HCT116 (cell line): ENCODE measurements at regions not wholly inside any gene's neighbourhood (a gene's known extent, or its start where the extent isn't known, plus 50 kb on each side); places are given as distances from the start of the nearest gene placed in this dataset.

Source experiments
- ATAC-seq: fragments of 200-7000 bp; cut with Tn5 transposase; 2 replicates; pipeline ENCODE4 v1.9.1; 2020; ENCODE audit warnings: mild to moderate bottlenecking, moderate library complexity
- BruUV-seq: library from RNA; stranded (reverse); fragments of 400-500 nt; replicated peaks from 2 replicates; lab custom pipeline; 2021; lab: Mats Ljungman, UMichigan
- CTCF ChIA-PET: fragments of 300-600 bp; sonication (Branson Sonifier 250); formaldehyde crosslinking; loops from one replicate; lab custom pipeline; 2021; ENCODE audit warnings: antibody characterized with exemption; lab: Charles Lee
- POLR2A ChIA-PET: fragments of 300-600, 350-600 bp; sonication (Branson Sonifier 250); formaldehyde crosslinking; loops from one replicate; lab custom pipeline; 2021; ENCODE audit warnings: antibody characterized with exemption; lab: Charles Lee
- RAD21 ChIA-PET, 2 experiments: fragments of 300-600 bp; sonication (Branson Sonifier 250); formaldehyde crosslinking; loops; one replicate each; lab custom pipeline; 2023; ENCODE audit warnings: low total read pairs in 2 of 2; ENCODE audit not compliant: uncharacterized antibody in 2 of 2, unreplicated experiment in 2 of 2, low non-redundant PET in 1 of 2; lab: Charles Lee
- DNase-seq: peaks from one replicate; pipeline ENCODE4 v3.0.0-alpha.2; 2010; ENCODE audit warnings: low read depth, low spot score
- H2AFZ ChIP-seq: fragments of 200-600 bp; shearing (Covaris generic), sonication (generic); 2 replicates; pipeline ENCODE4 v1.6.1; 2017; ENCODE audit warnings: low read depth, mixed run types, mixed read lengths, antibody characterized with exemption, low read length; ENCODE audit not compliant: poor library complexity, severe bottlenecking
- H3K27ac ChIP-seq: 2 replicates; pipeline ENCODE4 v1.5.1; 2012; ENCODE audit warnings: low read depth, low read length
- H3K27me3 ChIP-seq: fragments of 200-600 bp; sonication (generic); 2 replicates; pipeline ENCODE4 v1.6.1; 2016; ENCODE audit warnings: mixed run types, low read length, mixed read lengths; ENCODE audit not compliant: insufficient read depth
- H3K36me3 ChIP-seq, 2 experiments: fragments of 200-500 bp in 1 of 2; fragments of 200-600 bp in 1 of 2; sonication (Bioruptor generic) in 1 of 2; sonication (generic) in 1 of 2; 2 replicates each; pipeline versions ENCODE4 v1.5.1 to v1.6.1; 2014 to 2016; ENCODE audit warnings: low read length in 2 of 2, inconsistent platforms in 1 of 2, mixed read lengths in 1 of 2, mixed run types in 1 of 2; ENCODE audit not compliant: insufficient read depth in 2 of 2, control insufficient read depth in 1 of 2
- H3K4me1 ChIP-seq, 2 experiments: fragments of 200-600 bp in 1 of 2; sonication (generic) in 1 of 2; 2 replicates each; pipeline versions ENCODE4 v1.5.1 to v1.6.1; 2012 to 2017; ENCODE audit warnings: low read length in 2 of 2, inconsistent platforms in 1 of 2, mild to moderate bottlenecking in 1 of 2, mixed read lengths in 1 of 2, mixed run types in 1 of 2, moderate library complexity in 1 of 2; ENCODE audit not compliant: insufficient read depth in 2 of 2, control insufficient read depth in 1 of 2
- H3K4me2 ChIP-seq: fragments of 200-600 bp; sonication (generic); 2 replicates; pipeline ENCODE4 v1.6.1; 2017; ENCODE audit warnings: mixed run types, low read length, mixed read lengths
- H3K4me3 ChIP-seq, 2 experiments: fragments of 200-600 bp in 1 of 2; sonication (generic) in 1 of 2; replicated peaks in 1 of 2; 2 replicates each; pipeline ENCODE4 v1.5.1; 2011 to 2016; ENCODE audit warnings: low read length in 2 of 2, control low read depth in 1 of 2, low read depth in 1 of 2, mild to moderate bottlenecking in 1 of 2, mixed read lengths in 1 of 2, mixed run types in 1 of 2
- H3K79me2 ChIP-seq: fragments of 200-600 bp; sonication (generic); 2 replicates; pipeline ENCODE4 v1.6.1; 2017; ENCODE audit warnings: mild to moderate bottlenecking, mixed run types, low read length, moderate library complexity, mixed read lengths; ENCODE audit not compliant: insufficient read depth
- H3K9ac ChIP-seq: fragments of 200-600 bp; sonication (generic); 2 replicates; pipeline ENCODE4 v1.6.1; 2016; ENCODE audit warnings: low read length, mixed read lengths
- H3K9me2 ChIP-seq: fragments of 200-600 bp; sonication (generic), shearing (Covaris generic); 2 replicates; pipeline ENCODE4 v1.6.1; 2017; ENCODE audit warnings: mixed run types, mild to moderate bottlenecking, moderate library complexity; ENCODE audit not compliant: insufficient read depth
- H3K9me3 ChIP-seq, 2 experiments: fragments of 200-500 bp in 1 of 2; fragments of 200-600 bp in 1 of 2; sonication (Bioruptor generic) in 1 of 2; sonication (generic) in 1 of 2; 2 replicates each; pipeline ENCODE4 v1.6.1; 2014 to 2017; ENCODE audit warnings: low read length in 2 of 2, mixed read lengths in 2 of 2, inconsistent platforms in 1 of 2, low read depth in 1 of 2, mild to moderate bottlenecking in 1 of 2, mixed run types in 1 of 2, moderate library complexity in 1 of 2; ENCODE audit not compliant: control insufficient read depth in 1 of 2, insufficient read depth in 1 of 2
- H4K20me1 ChIP-seq: fragments of 200-600 bp; sonication (generic), shearing (Covaris generic); 2 replicates; pipeline ENCODE4 v1.6.1; 2017; ENCODE audit warnings: mixed run types, mild to moderate bottlenecking, moderate library complexity; ENCODE audit not compliant: insufficient read depth
- CEBPB ChIP-seq: IDR thresholded peaks from 2 replicates; pipeline ENCODE4 v1.6.1; 2012; ENCODE audit warnings: low read depth
- EGR1 ChIP-seq: IDR thresholded peaks from 2 replicates; pipeline ENCODE4 v1.6.1; 2012; ENCODE audit warnings: low read depth
- EZH2 ChIP-seq: fragments of 200-600 bp; sonication (generic); IDR thresholded peaks from 2 replicates; pipeline ENCODE4 v1.6.1; 2017; ENCODE audit warnings: antibody characterized with exemption, mixed run types
- SIN3A ChIP-seq: IDR thresholded peaks from 2 replicates; pipeline ENCODE4 v1.6.1; 2012; ENCODE audit warnings: low read depth
- SP1 ChIP-seq: IDR thresholded peaks from 2 replicates; pipeline ENCODE4 v1.6.1; 2012; ENCODE audit warnings: low read depth
- intact Hi-C: fragments of 100-400 bp; cut with micrococcal nuclease; formaldehyde crosslinking; loops from 2 replicates; pipeline ENCODE4 v1.10.0; 2022
- TF ChIP-seq, protein P1 (sequence below), 3 experiments: fragments of 200-600 bp in 1 of 3; sonication (generic) in 1 of 3; IDR thresholded peaks in 2 of 3; conservative IDR thresholded peaks in 1 of 3; 2 replicates each; pipeline ENCODE4 v1.5.1; 2012 to 2017; ENCODE audit warnings: low read depth in 2 of 3, low read length in 2 of 3, antibody characterized with exemption in 1 of 3, borderline replicate concordance in 1 of 3, control low read depth in 1 of 3, mild to moderate bottlenecking in 1 of 3, mixed read lengths in 1 of 3, mixed run types in 1 of 3, moderate library complexity in 1 of 3; ENCODE audit not compliant: insufficient read depth in 1 of 3
- TF ChIP-seq, protein P2 (sequence below): IDR thresholded peaks from 2 replicates; pipeline ENCODE4 v1.6.1; 2012
- TF ChIP-seq, protein P3 (sequence below): IDR thresholded peaks from 2 replicates; pipeline ENCODE4 v1.6.1; 2012; ENCODE audit warnings: low read depth

DNA sequence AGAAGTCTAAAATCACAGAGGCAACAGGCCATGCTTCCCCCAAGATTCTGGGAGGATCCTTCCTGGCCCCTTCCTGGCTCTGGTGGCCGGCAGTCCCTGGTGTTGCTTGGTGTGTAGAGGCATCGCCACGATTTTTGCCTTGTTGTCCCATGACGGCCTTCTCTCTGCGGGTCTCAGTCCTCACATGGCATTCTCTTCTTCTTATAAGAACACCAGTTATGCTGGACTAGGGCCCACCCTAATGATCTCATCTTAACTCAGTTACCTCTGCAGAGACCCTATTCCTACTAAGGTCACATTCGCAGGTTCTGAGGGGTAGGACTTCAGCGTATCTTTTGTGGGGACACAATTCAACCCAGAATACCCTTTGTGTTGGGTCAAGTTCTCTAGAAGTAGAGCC lies 168.0 kb downstream of the LINC00237 start:
- intact Hi-C loops, result no loop called here
- H2AFZ ChIP-seq, result no peak overlapping the region
- no peaks in the 10 kb centered on the region for H3K9me2 ChIP-seq
- ChIA-PET POLR2A (no interaction called here), CTCF (no interaction called here), RAD21 (no interaction called here)
- no peak for ATAC-seq
- no TSS peak for BruUV-seq
- no peak overlapping the region for H3K9ac ChIP-seq
- no peaks in the 10 kb centered on the region for H3K36me3 ChIP-seq
- no peak overlapping the region for H3K4me3 ChIP-seq
- no peaks in the 10 kb centered on the region for H3K9me3 ChIP-seq
- no peaks in the 10 kb centered on the region for H3K79me2 ChIP-seq
- no peak overlapping the region for H3K27ac ChIP-seq
- no peaks in the 10 kb centered on the region for H3K4me1 ChIP-seq
- DNase-seq, result no peak
- H3K27me3 ChIP-seq, result peaks cover 26% of the 10 kb centered on the region
- H3K4me2 ChIP-seq, result no peak overlapping the region
- H4K20me1 ChIP-seq, result no peaks in the 10 kb centered on the region
- TF ChIP-seq CEBPB (no peak), EGR1 (no peak), EZH2 (no peak), SP1 (no peak)
- TF ChIP-seq, protein P1, sequence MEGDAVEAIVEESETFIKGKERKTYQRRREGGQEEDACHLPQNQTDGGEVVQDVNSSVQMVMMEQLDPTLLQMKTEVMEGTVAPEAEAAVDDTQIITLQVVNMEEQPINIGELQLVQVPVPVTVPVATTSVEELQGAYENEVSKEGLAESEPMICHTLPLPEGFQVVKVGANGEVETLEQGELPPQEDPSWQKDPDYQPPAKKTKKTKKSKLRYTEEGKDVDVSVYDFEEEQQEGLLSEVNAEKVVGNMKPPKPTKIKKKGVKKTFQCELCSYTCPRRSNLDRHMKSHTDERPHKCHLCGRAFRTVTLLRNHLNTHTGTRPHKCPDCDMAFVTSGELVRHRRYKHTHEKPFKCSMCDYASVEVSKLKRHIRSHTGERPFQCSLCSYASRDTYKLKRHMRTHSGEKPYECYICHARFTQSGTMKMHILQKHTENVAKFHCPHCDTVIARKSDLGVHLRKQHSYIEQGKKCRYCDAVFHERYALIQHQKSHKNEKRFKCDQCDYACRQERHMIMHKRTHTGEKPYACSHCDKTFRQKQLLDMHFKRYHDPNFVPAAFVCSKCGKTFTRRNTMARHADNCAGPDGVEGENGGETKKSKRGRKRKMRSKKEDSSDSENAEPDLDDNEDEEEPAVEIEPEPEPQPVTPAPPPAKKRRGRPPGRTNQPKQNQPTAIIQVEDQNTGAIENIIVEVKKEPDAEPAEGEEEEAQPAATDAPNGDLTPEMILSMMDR (IDR thresholded peaks at IDR 0.05 in 2 of 3, conservative IDR thresholded peaks at IDR 0.05 in 1 of 3; ENCODE audit: borderline replicate concordance in 1 of 3, insufficient read depth in 1 of 3, low read depth in 2 of 3, low read length in 2 of 3), result no peak

DNA sequence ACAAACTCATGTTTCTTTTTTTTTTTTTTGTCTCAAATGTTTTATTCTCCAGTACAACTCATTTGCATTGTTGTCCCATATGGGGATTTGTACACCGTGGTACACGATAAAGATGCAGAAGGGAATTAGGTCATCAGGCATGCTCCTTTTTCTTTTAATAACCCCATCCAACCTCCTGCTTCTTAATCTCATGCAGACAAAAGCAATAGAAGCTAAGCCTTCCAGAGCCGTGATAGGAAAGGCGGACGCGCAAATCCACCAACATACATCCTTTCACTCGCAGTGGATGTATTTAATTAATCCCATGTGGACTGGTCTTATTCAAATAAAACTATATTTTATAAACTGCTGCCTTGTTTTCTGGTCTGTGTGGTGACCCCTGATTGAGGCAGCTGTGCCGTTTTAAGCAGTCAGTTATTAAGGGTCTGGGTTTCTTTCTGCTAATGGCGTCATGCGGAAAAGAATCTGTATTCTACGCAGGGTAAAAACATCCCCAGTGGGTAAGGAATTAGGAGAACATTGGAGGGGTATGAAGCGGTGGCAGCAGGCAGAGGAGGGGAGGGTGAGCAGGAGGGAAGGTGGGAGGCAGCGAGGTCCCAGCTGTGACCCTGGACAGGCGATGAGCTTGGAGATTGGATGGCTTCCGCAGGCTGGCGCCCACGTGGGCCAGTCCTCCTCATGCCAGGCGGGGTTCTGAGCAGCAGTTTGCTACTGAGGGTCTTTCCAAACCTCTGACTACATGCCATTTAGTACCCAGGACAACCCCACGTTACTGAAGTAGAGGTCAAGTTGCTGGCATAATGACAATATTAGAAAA lies 172.8 kb downstream of the LINC00237 start:
- RAD21 ChIA-PET, result interaction anchor here in 1 of 2 experiments (0.6 kb wide), 1 partner anchor 39 kb away, joined by 6 read pairs; no protein-coding TSS in a partner anchor
- H3K27me3 ChIP-seq, result peaks cover 70% of the 10 kb centered on the region
- no peak for DNase-seq
- POLR2A ChIA-PET, result no interaction called here
- no peak overlapping the region for H3K9ac ChIP-seq
- no peak for ATAC-seq
- no peak overlapping the region for H3K4me2 ChIP-seq
- no peak for TF ChIP-seq SIN3A
- TF ChIP-seq, protein P2, sequence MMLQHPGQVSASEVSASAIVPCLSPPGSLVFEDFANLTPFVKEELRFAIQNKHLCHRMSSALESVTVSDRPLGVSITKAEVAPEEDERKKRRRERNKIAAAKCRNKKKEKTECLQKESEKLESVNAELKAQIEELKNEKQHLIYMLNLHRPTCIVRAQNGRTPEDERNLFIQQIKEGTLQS, result no peak
- TF ChIP-seq, protein P3, sequence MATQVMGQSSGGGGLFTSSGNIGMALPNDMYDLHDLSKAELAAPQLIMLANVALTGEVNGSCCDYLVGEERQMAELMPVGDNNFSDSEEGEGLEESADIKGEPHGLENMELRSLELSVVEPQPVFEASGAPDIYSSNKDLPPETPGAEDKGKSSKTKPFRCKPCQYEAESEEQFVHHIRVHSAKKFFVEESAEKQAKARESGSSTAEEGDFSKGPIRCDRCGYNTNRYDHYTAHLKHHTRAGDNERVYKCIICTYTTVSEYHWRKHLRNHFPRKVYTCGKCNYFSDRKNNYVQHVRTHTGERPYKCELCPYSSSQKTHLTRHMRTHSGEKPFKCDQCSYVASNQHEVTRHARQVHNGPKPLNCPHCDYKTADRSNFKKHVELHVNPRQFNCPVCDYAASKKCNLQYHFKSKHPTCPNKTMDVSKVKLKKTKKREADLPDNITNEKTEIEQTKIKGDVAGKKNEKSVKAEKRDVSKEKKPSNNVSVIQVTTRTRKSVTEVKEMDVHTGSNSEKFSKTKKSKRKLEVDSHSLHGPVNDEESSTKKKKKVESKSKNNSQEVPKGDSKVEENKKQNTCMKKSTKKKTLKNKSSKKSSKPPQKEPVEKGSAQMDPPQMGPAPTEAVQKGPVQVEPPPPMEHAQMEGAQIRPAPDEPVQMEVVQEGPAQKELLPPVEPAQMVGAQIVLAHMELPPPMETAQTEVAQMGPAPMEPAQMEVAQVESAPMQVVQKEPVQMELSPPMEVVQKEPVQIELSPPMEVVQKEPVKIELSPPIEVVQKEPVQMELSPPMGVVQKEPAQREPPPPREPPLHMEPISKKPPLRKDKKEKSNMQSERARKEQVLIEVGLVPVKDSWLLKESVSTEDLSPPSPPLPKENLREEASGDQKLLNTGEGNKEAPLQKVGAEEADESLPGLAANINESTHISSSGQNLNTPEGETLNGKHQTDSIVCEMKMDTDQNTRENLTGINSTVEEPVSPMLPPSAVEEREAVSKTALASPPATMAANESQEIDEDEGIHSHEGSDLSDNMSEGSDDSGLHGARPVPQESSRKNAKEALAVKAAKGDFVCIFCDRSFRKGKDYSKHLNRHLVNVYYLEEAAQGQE, result no peak
- no peaks in the 10 kb centered on the region for H3K9me2 ChIP-seq
- no peaks in the 10 kb centered on the region for H3K9me3 ChIP-seq
- intact Hi-C loops, result no loop called here
- H4K20me1 ChIP-seq, result no peaks in the 10 kb centered on the region
- CTCF ChIA-PET, result no interaction called here
- no peak overlapping the region for H2AFZ ChIP-seq
- H3K27ac ChIP-seq, result no peak overlapping the region
- BruUV-seq, result no TSS peak
- no peaks in the 10 kb centered on the region for H3K79me2 ChIP-seq
- no peaks in the 10 kb centered on the region for H3K4me1 ChIP-seq
- no peaks in the 10 kb centered on the region for H3K36me3 ChIP-seq
- no peak overlapping the region for H3K4me3 ChIP-seq
